Endothelial cell of umbilical vein (primary cell): ENCODE measurements at regions not wholly inside any gene's neighbourhood (a gene's known extent, or its start where the extent isn't known, plus 50 kb on each side); places are given as distances from the start of the nearest gene placed in this dataset.

Experiments used
- BruUV-seq: library from RNA; stranded (reverse); fragments of 400-500 nt; replicated peaks from 2 replicates; lab custom pipeline; 2021; lab: Mats Ljungman, UMichigan
- CTCF ChIA-PET: fragments of 300-600, 350-600 bp; sonication (Branson Sonifier 250); formaldehyde crosslinking; loops from one replicate; lab custom pipeline; 2021; ENCODE audit warnings: antibody characterized with exemption, inconsistent platforms; lab: Charles Lee
- POLR2A ChIA-PET: fragments of 300-600, 350-600 bp; sonication (Branson Sonifier 250); formaldehyde crosslinking; loops from one replicate; lab custom pipeline; 2021; ENCODE audit warnings: antibody characterized with exemption, inconsistent platforms; lab: Charles Lee
- DNase-seq: peaks from one replicate; pipeline ENCODE4 v3.0.0-alpha.2; 2011; ENCODE audit warnings: low read depth, low spot score
- FAIRE-seq: peaks from 2 replicates; lab custom pipeline; 2011; peaks lifted over from hg19 to GRCh38; lab: Jason Lieb, UNC
- H2AFZ ChIP-seq: 2 replicates; pipeline ENCODE4 v1.6.0; 2012; ENCODE audit warnings: low read depth, low read length, control low read depth, inconsistent platforms
- H3K27ac ChIP-seq: 2 replicates; pipeline ENCODE4 v1.5.1; 2011; ENCODE audit warnings: low read depth, mild to moderate bottlenecking, control low read depth, low read length, moderate library complexity; ENCODE audit not compliant: insufficient read depth
- H3K27me3 ChIP-seq, 2 experiments: 2 replicates each; pipeline versions ENCODE4 v1.6.0 to v1.6.1; 2011; ENCODE audit warnings: low read length in 2 of 2, mixed read lengths in 1 of 2; ENCODE audit not compliant: control insufficient read depth in 2 of 2, insufficient read depth in 2 of 2
- H3K36me3 ChIP-seq, 2 experiments: 2 replicates in 1 of 2; 3 replicates in 1 of 2; pipeline ENCODE4 v1.5.1; 2011; ENCODE audit warnings: low read length in 2 of 2, mild to moderate bottlenecking in 1 of 2, moderate library complexity in 1 of 2; ENCODE audit not compliant: control insufficient read depth in 2 of 2, insufficient read depth in 2 of 2; ENCODE audit errors: extremely low read depth in 1 of 2
- H3K4me1 ChIP-seq: 3 replicates; pipeline ENCODE4 v1.5.1; 2011; ENCODE audit warnings: mild to moderate bottlenecking, low read length; ENCODE audit not compliant: control insufficient read depth, insufficient read depth; ENCODE audit errors: extremely low read depth
- H3K4me2 ChIP-seq: 2 replicates; pipeline ENCODE4 v1.6.1; 2011; ENCODE audit warnings: low read length, control low read depth, mixed read lengths; ENCODE audit not compliant: insufficient read depth
- H3K4me3 ChIP-seq, 3 experiments: fragments of 200-600 bp in 1 of 3; sonication (generic), shearing (Covaris generic) in 1 of 3; replicated peaks in 1 of 3; 2 replicates each; pipeline ENCODE4 v1.5.1; 2011 to 2016; ENCODE audit warnings: control low read depth in 3 of 3, low read length in 3 of 3, mild to moderate bottlenecking in 2 of 3, inconsistent platforms in 1 of 3, low read depth in 1 of 3, moderate library complexity in 1 of 3; ENCODE audit not compliant: insufficient read depth in 1 of 3
- H3K79me2 ChIP-seq: 2 replicates; pipeline ENCODE4 v1.6.0; 2012; ENCODE audit warnings: low read length, inconsistent platforms; ENCODE audit not compliant: control insufficient read depth, insufficient read depth
- H3K9ac ChIP-seq: replicated peaks from 2 replicates; pipeline ENCODE3; 2011; ENCODE audit warnings: low read length, control low read depth; ENCODE audit not compliant: insufficient read depth; ENCODE audit errors: extremely low read depth
- H3K9me1 ChIP-seq: replicated peaks from 3 replicates; pipeline ENCODE4 v1.6.0; 2011; ENCODE audit warnings: mild to moderate bottlenecking, low read length; ENCODE audit not compliant: control insufficient read depth, insufficient read depth; ENCODE audit errors: extremely low read depth
- H3K9me3 ChIP-seq: replicated peaks from 2 replicates; pipeline ENCODE4 v1.5.1; 2012; ENCODE audit warnings: low read length, inconsistent platforms; ENCODE audit not compliant: control insufficient read depth, insufficient read depth
- H4K20me1 ChIP-seq: replicated peaks from 2 replicates; pipeline ENCODE3; 2011; ENCODE audit warnings: mild to moderate bottlenecking, low read length; ENCODE audit not compliant: control insufficient read depth, insufficient read depth; ENCODE audit errors: extremely low read depth
- EZH2 ChIP-seq: IDR thresholded peaks from 2 replicates; pipeline ENCODE4 v1.6.1; 2012; ENCODE audit warnings: borderline replicate concordance, low read depth, mild to moderate bottlenecking, moderate library complexity, low read length, inconsistent platforms; ENCODE audit not compliant: severe bottlenecking
- FOS ChIP-seq: IDR thresholded peaks from 2 replicates; pipeline ENCODE4 v1.6.1; 2011; ENCODE audit warnings: mild to moderate bottlenecking, low read length, moderate library complexity, borderline replicate concordance; ENCODE audit not compliant: insufficient read depth
- GATA2 ChIP-seq: IDR thresholded peaks from 2 replicates; pipeline ENCODE4 v1.7.0; 2011; ENCODE audit warnings: low read depth, mild to moderate bottlenecking, moderate library complexity, mixed read lengths, low read length; ENCODE audit not compliant: insufficient read length, insufficient read depth
- JUN ChIP-seq: IDR thresholded peaks from 2 replicates; pipeline ENCODE4 v1.6.1; 2011; ENCODE audit warnings: borderline replicate concordance, low read depth; ENCODE audit not compliant: insufficient read length, insufficient read depth
- MAX ChIP-seq: IDR thresholded peaks from 2 replicates; pipeline ENCODE4 v1.6.1; 2011; ENCODE audit not compliant: insufficient read depth, insufficient read length
- MYC ChIP-seq: IDR thresholded peaks from one replicate; pipeline ENCODE4 v1.6.1; 2011; ENCODE audit warnings: mild to moderate bottlenecking, low read depth, low read length
- POLR2A ChIP-seq: IDR thresholded peaks from 2 replicates; pipeline ENCODE4 v1.6.1; 2012; ENCODE audit warnings: low read depth, mild to moderate bottlenecking, control low read depth, low read length
- POLR2AphosphoS5 ChIP-seq: IDR thresholded peaks from 2 replicates; pipeline ENCODE4 v1.6.1; 2012; ENCODE audit warnings: low read depth, mild to moderate bottlenecking, control low read depth, low read length, moderate library complexity; ENCODE audit not compliant: insufficient read depth
- dilution Hi-C: fragments of 300-500 bp; cut with MboI; formaldehyde crosslinking; loops from one replicate; pipeline ENCODE4 v1.15.0; 2019; ENCODE audit warnings: low sequenced_read_pairs; ENCODE audit not compliant: extremely low pct_ligation_motif_present
- intact Hi-C: fragments of 100-400 bp; cut with micrococcal nuclease; formaldehyde crosslinking; loops from one replicate; pipeline ENCODE4 v1.10.0; 2022
- TF ChIP-seq, protein P1 (sequence below), 2 donors: IDR thresholded peaks; 1 replicate in 1 of 2; 2 replicates in 1 of 2; pipeline ENCODE4 v1.5.1; 2011; ENCODE audit warnings: low read length in 2 of 2, mild to moderate bottlenecking in 2 of 2, moderate library complexity in 2 of 2, control low read depth in 1 of 2, inconsistent platforms in 1 of 2, low read depth in 1 of 2; ENCODE audit not compliant: insufficient read depth in 1 of 2; ENCODE audit errors: extremely low read depth in 1 of 2

- Histone ChIP-seq H3K4me2 (no peak overlapping the region), H3K9me3 (no peaks in the 10 kb centered on the region), H3K4me1 (no peaks in the 10 kb centered on the region), H3K27me3 (no peaks in the 10 kb centered on the region), H2AFZ (no peak overlapping the region), H3K9ac (no peak overlapping the region), H3K36me3 (no peaks in the 10 kb centered on the region), H4K20me1 (no peaks in the 10 kb centered on the region), H3K79me2 (no peaks in the 10 kb centered on the region), H3K9me1 (no peaks in the 10 kb centered on the region), H3K4me3 (no peak overlapping the region), H3K27ac (no peak overlapping the region)
- DNase-seq (no peak), FAIRE-seq (no peak)
- no TSS peak for BruUV-seq
- POLR2A ChIA-PET: no interaction called here
- dilution Hi-C loops: no loop called here
- intact Hi-C loops: no loop called here
- TF ChIP-seq JUN (no peak), FOS (no peak), MYC (no peak), MAX (no peak), GATA2 (no peak), POLR2A (no peak), EZH2 (no peak), POLR2AphosphoS5 (no peak)
- TF ChIP-seq, protein P1, sequence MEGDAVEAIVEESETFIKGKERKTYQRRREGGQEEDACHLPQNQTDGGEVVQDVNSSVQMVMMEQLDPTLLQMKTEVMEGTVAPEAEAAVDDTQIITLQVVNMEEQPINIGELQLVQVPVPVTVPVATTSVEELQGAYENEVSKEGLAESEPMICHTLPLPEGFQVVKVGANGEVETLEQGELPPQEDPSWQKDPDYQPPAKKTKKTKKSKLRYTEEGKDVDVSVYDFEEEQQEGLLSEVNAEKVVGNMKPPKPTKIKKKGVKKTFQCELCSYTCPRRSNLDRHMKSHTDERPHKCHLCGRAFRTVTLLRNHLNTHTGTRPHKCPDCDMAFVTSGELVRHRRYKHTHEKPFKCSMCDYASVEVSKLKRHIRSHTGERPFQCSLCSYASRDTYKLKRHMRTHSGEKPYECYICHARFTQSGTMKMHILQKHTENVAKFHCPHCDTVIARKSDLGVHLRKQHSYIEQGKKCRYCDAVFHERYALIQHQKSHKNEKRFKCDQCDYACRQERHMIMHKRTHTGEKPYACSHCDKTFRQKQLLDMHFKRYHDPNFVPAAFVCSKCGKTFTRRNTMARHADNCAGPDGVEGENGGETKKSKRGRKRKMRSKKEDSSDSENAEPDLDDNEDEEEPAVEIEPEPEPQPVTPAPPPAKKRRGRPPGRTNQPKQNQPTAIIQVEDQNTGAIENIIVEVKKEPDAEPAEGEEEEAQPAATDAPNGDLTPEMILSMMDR (IDR thresholded peaks at IDR 0.05; ENCODE audit: extremely low read depth in 1 of 2, insufficient read depth in 1 of 2, low read depth in 1 of 2, low read length in 2 of 2): no peak
- CTCF ChIA-PET: no interaction called here
Measured at GRCh38 chrY:7803737-7804136, 892.2 kb upstream of the AMELY start.
